Stimulated activated CD4-positive, alpha-beta T cell treated with anti-CD3 and anti-CD28 coated beads, Interleukin-15, amount 100 ng/mL, for 1 hour (primary cell): ENCODE measurements at regions not wholly inside any gene's neighbourhood (a gene's known extent, or its start where the extent isn't known, plus 50 kb on each side); places are given as distances from the start of the nearest gene placed in this dataset.
"Not testable (repeated sequence)": the region's sequence is repeated elsewhere in the genome, so short reads cannot be mapped to it uniquely, and the experiment has no call there.

ENCODE experiments used
- DNase-seq, 2 donors: peaks; one replicate each; pipeline ENCODE4 v3.0.0-alpha.2; 2020; ENCODE audit warnings: low read depth in 1 of 2, low spot score in 1 of 2

DNA sequence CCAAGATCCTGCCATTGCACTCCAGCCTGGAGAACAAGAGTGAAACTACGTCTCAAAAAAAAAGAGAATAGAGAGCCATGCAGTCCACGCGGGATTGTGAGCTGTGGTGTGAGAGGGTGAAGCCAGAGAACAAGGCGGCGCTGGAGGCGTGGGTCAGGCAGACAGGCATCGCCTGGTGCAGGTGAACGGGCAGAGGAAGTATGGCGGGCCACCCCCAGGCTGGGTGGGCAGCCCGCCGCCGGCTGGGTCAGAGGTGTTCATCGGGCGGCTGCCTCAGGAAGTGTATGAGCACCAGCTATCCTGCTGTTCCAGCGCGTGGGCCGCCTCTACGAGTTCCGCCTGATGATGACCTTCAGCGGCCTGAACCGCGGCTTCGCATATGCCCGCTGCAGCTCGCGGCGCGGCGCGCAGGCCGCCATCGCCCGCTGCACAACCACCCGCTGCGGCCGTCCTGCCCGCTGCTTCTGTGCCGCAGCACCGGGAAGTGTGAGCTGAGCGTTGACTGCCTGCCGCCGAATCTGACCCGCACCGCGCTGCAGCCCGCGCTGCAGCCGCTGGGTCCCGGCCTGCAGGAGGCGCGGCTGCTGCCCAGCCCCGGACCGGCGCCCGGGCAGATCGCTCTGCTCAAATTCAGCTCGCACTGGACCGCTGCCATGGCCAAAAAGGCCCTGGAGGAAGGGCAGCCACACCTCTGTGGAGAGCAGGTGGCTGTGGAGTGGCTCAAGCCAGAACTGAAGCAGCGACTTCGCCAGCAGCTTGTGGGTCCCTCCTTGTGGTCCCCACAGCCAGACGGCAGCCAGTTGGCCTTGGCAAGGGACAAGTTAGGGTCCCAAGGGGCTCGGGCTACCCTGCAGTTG, 95.5 kb upstream of the PLEKHM1 start:
- DNase-seq, result not testable (repeated sequence)

- DNase-seq, result not testable (repeated sequence)
These were observed 96.1 kb upstream of the PLEKHM1 start for GRCh38 chr17:45586651-45586934.

DNA sequence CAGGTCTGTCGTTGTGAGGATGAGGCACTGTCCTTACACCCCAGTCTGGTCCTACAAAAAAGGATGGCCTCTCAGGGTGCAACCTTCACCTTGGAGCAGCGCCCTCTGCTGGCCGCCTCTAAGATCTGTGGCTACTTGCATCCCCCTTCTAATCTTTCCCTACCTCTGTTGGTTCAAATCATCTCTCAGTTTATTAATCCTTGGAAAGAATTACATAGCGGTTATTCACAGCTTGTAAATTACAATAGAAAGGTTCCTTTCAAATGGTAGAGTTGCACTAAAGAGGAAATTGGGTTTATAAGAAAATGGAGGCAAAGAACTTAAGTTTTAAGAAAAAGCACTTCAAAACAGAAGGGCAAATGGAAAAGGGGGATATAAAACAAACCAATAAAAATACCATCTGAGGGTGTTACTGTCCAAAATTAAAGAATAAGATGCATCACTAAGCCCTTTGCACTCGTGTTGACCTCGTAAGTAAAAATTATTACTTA, 102.0 kb upstream of the PLEKHM1 start:
- peak; percentile 57 to 72 for DNase-seq

- not testable (repeated sequence) for DNase-seq
These were observed 105.8 kb upstream of the PLEKHM1 start for GRCh38 chr17:45596347-45596746.

DNA sequence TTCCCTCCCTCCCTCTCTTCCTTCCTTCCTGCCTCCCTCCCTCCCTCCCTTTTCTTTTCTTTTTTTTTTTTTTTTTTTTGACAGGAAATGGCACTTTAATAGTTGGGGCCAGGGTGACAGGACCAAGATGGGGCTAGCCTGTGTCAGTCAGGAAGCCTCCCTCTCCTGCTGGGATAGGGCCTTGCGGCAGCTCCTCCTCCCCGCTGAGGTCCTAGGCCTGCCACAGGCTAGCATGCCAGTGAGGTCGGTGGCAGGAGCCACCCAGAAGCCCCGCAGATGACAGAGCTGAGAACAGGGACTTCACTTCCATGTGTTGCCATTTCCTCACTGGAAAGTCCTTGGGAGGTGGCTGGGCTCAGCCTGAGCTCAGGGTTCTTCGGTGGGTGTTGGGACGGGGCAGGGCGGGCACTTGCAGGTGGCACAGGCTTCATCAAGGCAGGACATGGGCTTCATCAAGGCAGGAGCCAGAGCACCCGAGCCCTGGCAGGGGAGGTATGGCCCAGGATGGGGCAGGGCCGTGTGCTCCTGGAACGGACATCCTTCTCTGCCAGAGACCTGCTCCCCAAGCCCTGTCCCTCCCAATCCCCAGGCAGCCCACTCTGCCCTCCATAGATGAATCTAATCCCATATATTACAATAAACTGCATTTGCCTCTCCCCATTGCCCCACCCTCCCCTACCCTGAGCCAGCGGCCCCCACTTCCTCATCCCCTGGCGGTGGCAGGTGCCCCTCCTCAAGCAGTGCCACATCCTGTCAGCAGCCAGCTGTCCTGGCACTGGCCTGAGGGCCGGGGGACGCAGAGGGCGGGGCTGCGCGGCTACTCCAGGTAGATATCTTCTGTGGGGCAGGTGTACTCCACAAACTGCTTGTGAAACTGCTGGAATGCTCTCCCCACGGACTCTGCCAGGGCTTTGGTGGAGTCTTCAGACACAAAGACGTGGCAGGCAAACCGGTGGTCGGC, 109.8 kb upstream of the PLEKHM1 start:
- not testable (repeated sequence) for DNase-seq

DNA sequence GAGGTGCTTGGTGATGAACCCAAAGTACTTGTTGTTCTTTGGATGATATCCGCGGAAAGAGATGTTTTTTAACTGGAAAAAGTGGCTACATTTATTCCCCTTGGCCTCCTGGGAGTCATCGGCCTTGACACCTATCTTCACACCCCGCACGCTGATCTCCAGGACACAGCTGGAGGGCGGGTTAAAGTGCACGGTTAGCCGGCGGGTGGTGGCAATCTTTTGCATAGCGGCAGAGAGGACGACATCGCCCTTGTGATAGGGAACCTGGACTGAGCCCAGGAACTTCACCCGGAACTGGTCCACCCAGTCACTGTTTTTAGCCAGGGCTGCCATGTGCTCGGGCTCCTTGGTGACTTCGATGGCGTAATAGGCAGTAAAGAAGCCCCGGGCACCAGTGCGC, 110.5 kb upstream of the PLEKHM1 start:
- not testable (repeated sequence) for DNase-seq

GRCh38 chr17:45601605-45602539, 111.4 kb upstream of the PLEKHM1 start:
- not testable (repeated sequence) for DNase-seq

GRCh38 chr17:45605751-45606150, 115.2 kb upstream of the PLEKHM1 start:
- DNase-seq, result not testable (repeated sequence)

GRCh38 chr17:45619984-45620405, 129.5 kb upstream of the PLEKHM1 start:
- DNase-seq, result peak; percentile 75 to 79

GRCh38 chr17:45620468-45620867, 129.9 kb upstream of the PLEKHM1 start:
- not testable (repeated sequence) for DNase-seq

DNA sequence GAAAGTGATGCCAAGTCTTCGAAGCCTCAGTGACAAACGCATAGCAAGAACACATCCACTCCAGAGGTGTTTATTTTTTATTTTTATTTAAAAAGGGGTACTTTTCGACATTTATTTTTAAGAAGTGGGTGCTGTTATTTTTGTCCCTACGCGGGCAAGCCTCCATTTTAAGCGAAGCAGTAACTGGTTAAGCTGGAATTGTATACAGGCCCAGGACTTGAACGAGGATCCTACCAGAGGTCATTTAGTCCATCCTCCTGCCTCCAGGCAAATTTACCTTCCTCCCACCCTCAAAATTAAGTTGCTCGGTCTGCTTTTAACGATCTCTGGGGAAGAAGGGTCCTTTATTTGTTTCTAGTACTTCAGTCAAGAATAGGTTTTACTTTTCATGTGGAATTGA, 130.6 kb upstream of the PLEKHM1 start:
- DNase-seq, result not testable (repeated sequence)

- DNase-seq, result not testable (repeated sequence)
These were observed 131.8 kb upstream of the PLEKHM1 start for GRCh38 chr17:45622295-45622694.

GRCh38 chr17:45628019-45628418, 137.5 kb upstream of the PLEKHM1 start:
- no peak for DNase-seq

GRCh38 chr17:45631941-45632340, 141.4 kb upstream of the PLEKHM1 start:
- no peak for DNase-seq

GRCh38 chr17:45639297-45639849, 144.7 kb upstream of the CRHR1 start:
- no peak for DNase-seq

GRCh38 chr17:45640141-45640850, 143.8 kb upstream of the CRHR1 start:
- peak; percentile 30 to 52 for DNase-seq

GRCh38 chr17:45641541-45641940, 142.6 kb upstream of the CRHR1 start:
- DNase-seq, result no peak

DNA sequence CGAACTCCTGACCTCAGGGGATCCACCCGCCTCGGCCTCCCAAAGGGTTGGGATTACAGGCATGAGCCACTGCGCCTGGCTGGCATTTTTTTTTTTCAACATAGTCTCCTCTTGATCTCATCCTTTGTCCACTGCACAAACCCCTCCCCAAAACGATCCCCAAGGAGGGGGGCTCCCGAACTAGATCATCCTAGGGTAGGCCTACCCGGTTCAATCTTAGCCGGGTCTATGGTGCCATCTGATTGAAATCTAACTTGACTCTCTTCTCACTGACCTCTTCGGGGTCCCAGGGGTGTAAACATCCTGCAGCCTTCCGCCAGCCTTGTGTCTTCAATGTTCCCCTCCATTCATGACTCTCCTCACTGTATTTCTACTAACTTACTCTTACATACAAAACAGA, 140.5 kb upstream of the CRHR1 start:
- DNase-seq, result no peak

GRCh38 chr17:45644637-45645036, 139.5 kb upstream of the CRHR1 start:
- not testable (repeated sequence) for DNase-seq

DNA sequence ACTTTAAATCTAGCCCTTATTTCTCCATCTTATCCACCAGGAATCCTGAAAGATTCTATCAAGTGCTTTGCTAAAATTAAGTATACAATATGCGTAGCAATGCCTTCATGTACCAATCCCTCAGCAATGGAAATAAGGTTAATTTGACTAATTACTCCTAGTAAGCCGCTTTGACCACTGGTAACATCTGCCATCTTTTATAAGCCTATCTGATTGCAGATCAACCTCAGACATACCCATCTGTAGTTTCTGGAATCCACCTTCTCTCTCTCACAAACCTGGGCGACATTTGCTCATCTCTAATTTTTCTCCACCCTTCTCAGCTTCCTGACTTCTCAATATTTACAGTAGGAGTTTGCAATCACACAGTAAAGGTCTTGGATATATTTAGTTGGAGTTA, 138.8 kb upstream of the CRHR1 start:
- DNase-seq, result no peak
